Stimulated activated CD4-positive, alpha-beta T cell treated with anti-CD3 and anti-CD28 coated beads, Interleukin-4, amount 100 ng/mL, for 24 hours (primary cell): ENCODE measurements at regions not wholly inside any gene's neighbourhood (a gene's known extent, or its start where the extent isn't known, plus 50 kb on each side); places are given as distances from the start of the nearest gene placed in this dataset.
"Not testable (repeated sequence)": the region's sequence is repeated elsewhere in the genome, so short reads cannot be mapped to it uniquely, and the experiment has no call there.

Experiments
- DNase-seq: peaks from one replicate; pipeline ENCODE4 v3.0.0-alpha.2; 2020

DNA sequence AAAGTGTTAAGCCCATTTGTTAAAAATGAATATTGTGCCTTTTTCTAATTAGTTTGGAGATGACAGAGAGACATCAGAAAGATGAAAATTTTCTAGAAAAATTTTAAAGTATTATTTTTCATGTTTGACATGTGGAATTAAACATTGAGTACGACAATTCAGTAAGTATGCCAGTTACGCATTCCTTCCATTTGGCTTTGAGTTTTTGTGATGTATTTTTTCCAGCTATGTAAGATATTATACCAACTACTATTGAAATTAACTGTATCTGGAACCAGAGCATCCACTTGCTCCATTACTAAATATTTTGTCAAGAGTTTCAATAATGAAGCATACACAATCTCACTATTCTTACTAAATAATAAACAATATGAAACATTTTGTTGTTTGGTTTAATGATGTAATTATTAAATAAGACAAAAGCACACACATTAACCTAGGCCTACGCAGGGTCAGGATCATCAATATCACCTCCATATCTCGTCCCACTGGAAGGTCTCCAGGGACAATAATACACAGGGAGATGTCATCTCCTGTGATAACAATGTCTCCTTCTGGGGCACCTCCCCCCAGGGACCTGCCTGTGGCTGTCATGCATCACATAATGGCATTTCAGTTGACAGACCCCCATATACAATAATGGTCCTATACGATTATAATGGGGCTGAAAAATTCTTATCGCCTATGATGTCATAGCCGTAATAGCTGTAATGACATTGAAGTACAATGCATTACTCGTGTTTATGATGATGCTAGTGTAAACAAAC is 274.1 kb downstream of the REEP3 start:
- no peak for DNase-seq

DNA sequence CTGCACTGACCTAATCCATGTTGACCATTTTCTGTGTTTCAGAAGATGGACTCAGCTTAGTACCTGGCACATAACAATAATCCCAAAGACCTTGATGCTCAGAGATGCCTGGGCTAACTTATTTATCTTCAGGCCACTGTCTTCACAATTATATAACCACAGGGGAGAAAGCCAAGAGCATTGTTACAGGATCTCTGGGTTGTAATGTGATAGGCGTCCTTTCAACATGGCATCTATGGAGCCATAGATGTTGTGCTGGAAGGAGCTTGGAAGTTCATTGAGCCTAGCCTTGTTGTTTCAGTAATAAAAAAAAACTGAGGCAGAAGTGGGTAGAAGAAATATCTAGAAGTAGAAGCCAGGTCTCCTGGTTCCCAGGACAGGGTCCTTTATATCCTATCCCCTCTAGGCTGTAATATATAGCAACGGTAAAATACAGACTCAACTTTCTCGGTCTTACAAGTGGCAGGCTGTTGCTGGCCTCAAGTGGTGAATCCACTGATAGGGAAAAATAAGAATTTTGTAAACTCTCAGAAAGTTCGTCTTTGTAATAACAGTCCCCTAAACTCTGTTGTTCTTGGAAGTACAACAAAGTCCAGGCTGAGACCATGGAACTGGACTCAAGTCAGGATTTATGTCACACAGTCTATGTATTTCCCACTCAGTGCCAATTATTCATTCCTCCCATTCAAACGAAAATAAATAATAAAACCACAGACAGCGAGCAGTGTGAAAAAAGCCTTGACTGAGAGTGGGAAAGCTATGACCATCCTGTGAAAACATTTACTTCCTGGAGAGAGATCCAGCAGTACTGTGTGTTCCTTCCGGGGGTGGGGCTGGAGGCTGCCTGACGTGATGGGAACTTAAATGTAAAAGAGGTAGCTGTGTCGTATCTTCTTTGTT is 277.6 kb downstream of the REEP3 start:
- DNase-seq = no peak

DNA sequence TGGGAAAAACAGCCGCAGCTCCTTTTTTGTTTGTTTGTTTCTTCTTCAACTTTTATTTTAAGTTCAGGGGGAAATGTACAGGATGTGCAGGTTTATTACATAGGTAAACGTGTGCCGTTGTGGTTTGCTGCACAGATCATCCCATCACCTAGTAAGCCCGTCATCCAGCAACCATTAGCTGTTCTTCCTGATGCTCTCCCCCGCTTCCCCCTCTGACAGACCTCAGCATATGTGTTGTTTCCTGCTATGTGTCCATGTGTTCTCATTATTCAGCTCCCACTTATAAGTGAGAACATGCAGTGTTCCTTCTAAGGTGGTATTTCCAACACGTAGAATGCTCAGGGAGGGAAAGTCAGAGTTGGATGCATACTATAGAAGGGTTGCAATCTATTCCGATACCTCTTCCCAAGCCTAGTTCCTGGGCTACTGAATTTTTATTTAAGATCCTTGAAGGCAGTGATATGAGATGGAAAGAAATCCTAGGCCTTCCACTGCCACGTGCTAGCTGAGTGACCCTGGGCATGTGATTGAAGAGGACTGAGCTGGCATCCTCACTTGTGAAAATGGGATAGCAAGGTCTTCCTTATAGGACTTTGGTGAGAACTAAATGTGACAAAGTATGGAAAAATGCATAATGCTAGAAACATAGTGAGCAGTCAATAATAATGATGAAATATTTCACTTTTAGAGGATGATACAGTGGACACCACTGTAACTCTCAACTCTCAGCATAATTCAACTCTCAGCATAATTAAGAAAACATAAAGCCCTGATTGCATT is 278.5 kb downstream of the REEP3 start:
- no peak for DNase-seq

DNA sequence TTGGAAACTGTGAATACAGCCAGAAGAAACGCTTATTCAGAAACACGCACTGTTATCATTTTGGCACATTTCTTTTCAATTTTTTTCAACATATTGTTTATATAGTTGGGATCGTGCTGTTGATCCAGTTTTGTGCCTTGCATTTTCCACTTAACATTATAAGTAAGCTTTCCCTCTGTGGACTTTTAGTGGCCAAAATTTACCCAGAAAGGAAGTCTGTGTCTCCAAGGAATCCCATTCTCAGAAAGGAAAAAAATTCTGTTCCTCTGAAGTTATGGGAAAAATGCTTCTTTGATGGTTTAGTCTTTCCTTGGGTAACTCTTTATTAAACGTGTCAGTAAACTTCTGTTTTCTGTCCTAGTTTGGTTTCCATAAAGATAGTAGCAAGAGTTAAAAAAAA is 280.0 kb downstream of the REEP3 start:
- DNase-seq = no peak

GRCh38 chr10:63806330-63806729 is 285.1 kb downstream of the REEP3 start:
- no peak for DNase-seq

DNA sequence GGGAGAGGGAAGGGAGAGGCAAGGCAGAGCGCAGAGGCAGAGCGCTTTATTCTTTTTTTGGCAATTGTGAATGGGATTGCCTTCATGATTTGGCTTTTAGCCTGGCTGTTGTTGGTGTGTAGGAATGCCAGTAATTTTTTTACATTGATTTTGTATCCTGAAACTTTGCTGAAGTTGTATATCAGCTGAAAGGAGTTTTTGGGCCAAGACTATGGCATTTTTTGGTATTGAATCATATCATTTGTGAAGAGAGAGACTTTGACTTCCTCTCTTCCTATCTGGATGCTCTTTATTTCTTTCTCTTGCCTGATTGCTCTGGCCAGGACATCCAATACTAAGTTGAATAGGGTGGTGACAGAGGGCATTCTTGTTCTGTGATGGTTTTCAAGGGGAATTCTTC is 291.3 kb downstream of the REEP3 start:
- no peak for DNase-seq

DNA sequence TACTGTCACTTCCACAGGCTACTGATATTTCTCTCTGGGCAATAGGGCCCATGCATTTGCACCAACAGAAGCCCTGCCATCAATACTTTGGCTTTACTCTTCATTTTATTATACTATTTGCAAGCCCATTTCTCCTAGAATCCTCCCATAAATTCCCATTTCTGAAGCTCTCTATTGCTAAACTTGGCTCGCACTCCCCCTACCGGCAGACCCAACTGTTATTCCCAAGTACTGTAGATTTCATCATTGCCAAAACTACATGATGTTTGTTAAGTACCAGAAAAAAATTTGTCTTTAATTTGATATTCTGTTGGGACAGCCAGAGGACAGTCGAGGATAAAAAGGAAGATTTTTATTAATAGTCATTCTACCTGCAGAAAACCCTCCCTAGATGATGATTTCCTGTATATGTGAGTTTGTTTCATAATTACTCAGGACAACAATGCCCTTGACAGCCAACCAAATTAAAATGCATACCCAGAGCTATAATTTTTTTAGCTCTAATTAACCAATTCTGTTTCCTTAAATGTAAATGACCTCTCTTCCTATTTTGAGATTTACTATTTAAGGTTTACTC is 298.6 kb downstream of the REEP3 start:
- no peak for DNase-seq

GRCh38 chr10:63822496-63822895 is 301.3 kb downstream of the REEP3 start:
- no peak for DNase-seq

DNA sequence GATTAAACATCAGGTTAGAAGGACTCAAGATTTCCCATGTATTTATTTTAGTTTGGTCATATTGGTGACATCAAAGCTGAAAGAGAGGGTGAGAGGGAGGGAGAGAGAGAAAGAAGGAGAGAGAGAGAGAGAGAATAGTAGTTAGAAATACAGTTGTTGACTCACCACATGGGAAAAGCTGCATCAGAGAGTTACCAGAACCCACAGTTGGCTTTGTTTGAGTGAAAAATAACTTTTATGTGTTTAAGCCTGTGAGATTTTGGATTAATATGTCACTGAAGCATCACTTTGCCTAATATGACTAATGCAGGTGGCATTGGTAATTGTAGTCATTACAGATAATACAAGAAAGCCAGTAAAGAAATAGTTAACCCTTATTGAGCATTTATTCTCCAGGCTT is 303.9 kb downstream of the REEP3 start:
- no peak for DNase-seq

GRCh38 chr10:63825766-63826165 is 304.6 kb downstream of the REEP3 start:
- DNase-seq = no peak

DNA sequence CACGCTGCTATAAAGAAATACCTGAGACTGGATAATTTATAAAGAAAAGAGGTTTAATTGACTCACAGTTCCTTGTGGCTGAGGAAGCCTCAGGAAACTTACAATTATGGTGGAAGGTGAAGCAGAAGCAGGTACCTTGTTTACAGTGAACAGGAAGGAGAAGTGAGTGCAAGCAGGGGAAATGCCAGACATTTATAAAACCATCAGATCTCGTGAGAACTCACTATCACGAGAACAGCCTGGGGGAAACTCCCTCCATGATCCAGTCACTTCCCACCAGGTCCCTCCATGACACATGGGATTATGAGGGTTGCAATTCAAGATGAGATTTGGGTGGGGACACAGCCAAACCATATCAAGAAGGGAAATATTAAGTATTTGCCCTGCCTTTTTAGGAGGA is 305.8 kb downstream of the REEP3 start:
- DNase-seq = not testable (repeated sequence)

- no peak for DNase-seq
Observed at GRCh38 chr10:63829020-63829419, 307.8 kb downstream of the REEP3 start.

DNA sequence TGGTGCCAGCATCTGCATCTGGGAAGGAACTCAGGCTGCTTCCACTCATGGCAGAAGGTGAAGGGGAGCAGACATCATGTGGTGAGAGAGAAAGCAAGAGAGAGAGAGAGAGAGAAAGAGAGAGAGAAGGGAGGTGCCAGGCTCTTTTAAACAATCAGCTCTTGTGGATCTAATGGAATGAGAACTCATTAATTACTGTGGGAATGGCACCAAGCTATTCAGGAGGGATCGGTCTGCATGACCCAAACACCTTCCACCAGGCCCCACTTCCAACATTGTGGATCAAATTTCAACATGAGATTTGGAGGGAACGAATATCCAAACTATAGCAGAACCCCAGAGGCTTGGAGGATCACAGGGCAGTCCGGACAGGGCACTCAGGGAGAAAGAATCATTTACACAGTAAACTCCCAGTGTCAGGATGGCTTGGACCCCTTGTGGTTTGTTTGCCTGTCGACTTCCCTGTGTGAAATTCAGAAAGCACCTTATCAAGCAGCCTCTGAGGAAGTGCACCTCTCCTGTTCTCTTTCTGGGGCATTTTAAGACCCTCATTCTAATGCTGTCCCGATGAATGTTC is 308.5 kb downstream of the REEP3 start:
- no peak for DNase-seq

DNA sequence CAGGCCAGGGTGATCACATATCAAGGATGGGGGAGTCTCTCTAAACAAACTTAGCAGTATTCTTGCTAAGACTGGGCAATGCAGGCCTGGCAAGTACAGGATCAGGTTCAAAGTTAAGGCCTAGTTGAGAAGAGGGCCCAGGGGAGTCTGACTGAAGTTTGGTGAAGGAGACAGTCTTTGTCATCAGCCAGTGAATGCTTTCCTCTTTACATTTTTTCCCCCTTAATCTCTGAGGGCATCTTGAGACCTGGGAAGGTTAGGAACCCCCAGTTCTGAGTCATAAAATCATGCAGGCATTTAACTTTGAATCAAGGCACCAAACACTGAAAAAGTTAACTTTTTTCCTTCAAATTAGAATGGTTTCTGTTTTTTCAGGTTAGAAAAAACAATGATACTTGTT is 311.5 kb downstream of the REEP3 start:
- no peak for DNase-seq

DNA sequence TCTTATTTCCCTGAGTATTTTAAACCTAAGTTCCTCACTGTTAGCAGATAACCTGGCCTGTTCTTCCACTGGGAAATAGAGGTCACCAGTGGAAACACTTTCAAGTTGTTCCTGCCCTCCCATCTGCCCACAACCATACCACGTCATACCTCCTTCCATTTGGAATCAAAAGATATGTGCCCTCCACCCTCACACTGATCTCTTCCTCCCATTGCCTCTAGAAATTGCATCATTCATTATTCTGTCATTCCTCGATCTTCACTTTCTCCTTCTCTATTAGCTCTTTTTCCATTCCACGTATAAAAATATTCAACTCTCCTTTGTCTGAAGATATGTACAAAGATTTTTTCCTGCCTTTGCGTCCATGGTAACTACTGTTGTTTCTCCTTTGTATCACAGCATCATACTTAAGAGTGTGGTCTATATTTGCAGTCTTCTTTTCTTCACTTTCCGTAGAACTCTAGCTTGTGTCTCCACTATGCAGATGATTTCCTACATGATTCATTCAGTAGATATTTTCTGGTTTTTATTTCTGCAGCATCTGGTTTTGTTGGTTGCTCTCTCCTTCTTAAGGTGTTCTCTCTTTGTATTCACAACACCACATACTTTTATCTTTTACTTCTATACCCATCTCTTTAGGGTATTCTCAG is 312.3 kb downstream of the REEP3 start:
- DNase-seq = no peak

- no peak for DNase-seq
Observed at GRCh38 chr10:63836666-63837442, 315.7 kb downstream of the REEP3 start.

GRCh38 chr10:63841761-63842160 is 320.6 kb downstream of the REEP3 start:
- no peak for DNase-seq

DNA sequence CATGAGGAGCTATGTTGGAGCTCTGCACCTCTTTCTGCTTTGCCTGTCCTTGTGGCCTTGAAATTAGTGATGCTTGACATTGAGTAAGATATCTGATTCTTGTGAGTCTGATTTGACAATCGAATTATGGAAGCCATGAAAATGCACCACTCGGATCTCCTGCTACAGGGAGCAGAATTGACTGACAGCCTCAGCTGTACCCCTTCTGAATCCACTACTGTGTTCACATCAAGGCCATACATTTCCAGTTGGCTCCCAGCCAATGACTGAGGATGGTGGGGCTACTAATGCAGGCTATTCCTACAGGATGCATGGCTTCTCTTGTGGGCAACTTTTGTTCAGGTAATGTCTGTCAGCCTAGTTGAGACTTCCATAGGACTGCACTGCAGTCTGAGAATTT is 321.9 kb downstream of the REEP3 start:
- no peak for DNase-seq

DNA sequence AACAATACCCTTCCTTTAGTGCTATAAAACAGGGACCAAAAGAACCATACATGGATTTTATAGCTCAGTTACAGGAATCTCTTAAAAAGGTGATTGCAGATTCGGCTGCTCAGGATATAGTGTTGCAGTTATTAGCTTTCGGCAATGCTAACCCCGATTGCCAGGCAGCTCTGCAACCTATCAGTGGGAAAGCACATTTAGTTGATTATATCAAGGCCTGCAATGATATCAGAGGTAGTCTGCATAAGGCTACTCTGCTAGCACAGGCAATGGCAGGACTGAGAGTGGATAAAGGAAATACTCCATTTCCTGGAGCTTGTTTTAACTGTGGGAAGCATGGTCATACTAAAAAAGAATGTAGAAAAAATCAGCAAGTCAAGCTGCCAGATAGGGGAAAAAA is 327.7 kb downstream of the REEP3 start:
- DNase-seq = not testable (repeated sequence)

GRCh38 chr10:63862860-63863259 is 341.7 kb downstream of the REEP3 start:
- DNase-seq = no peak

DNA sequence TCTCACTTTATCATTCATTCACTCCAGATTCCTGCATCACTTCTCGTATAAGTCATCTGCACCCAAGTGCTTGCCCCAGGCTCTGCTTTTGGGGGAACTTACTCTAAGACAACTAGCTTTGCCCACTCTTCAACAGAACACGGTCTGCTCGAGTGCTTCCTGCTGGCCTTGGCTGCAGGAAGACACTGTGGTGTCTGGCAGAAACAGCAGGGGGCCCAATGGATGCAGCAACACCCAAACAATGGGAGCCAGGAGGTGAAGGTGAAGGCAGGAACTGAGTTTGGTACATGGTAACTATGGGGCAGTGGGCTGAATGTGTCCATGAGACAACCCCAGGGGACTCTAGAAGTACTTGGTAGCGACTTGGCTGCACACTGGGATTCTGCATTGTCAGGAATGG is 344.0 kb downstream of the REEP3 start:
- DNase-seq = no peak
